NCI-H345 (cell line): ENCODE measurements at regions not wholly inside any gene's neighbourhood (a gene's known extent, or its start where the extent isn't known, plus 50 kb on each side); places are given as distances from the start of the nearest gene placed in this dataset.
"Not testable (repeated sequence)": the region's sequence is repeated elsewhere in the genome, so short reads cannot be mapped to it uniquely, and the experiment has no call there.

Experiments
- DNase-seq: peaks from one replicate; lab custom pipeline; 2025; lab: John Stamatoyannopoulos, UW

- DNase-seq: no peak
Measured at GRCh38 chr13:111005808-111006505, 91.1 kb upstream of the ANKRD10 start.

- no peak for DNase-seq
Measured at GRCh38 chr13:111005364-111005763, 90.5 kb upstream of the ANKRD10 start.

- DNase-seq: no peak
Measured at GRCh38 chr13:111004444-111004843, 89.6 kb upstream of the ANKRD10 start.

GRCh38 chr13:111001636-111002035, 86.8 kb upstream of the ANKRD10 start:
- DNase-seq: no peak

GRCh38 chr13:110993788-110994187, 78.9 kb upstream of the ANKRD10 start:
- no peak for DNase-seq

GRCh38 chr13:110991991-110992508, 77.2 kb upstream of the ANKRD10 start:
- DNase-seq: no peak

GRCh38 chr13:110989331-110989730, 74.5 kb upstream of the ANKRD10 start:
- no peak for DNase-seq

GRCh38 chr13:110985541-110985940, 70.7 kb upstream of the ANKRD10 start:
- no peak for DNase-seq

GRCh38 chr13:110984798-110985197, 69.9 kb upstream of the ANKRD10 start:
- DNase-seq: no peak

GRCh38 chr13:110984381-110984780, 69.5 kb upstream of the ANKRD10 start:
- no peak for DNase-seq

- no peak for DNase-seq
Measured at GRCh38 chr13:110983241-110983640, 68.4 kb upstream of the ANKRD10 start.

- no peak for DNase-seq
Measured at GRCh38 chr13:110981379-110981778, 66.5 kb upstream of the ANKRD10 start.

GRCh38 chr13:110980921-110981320, 66.1 kb upstream of the ANKRD10 start:
- DNase-seq: no peak

- not testable (repeated sequence) for DNase-seq
Measured at GRCh38 chr13:110979149-110979548, 64.3 kb upstream of the ANKRD10 start.

GRCh38 chr13:110978390-110978789, 63.5 kb upstream of the ANKRD10 start:
- DNase-seq: no peak

- DNase-seq: no peak
Measured at GRCh38 chr13:110976785-110977184, 61.9 kb upstream of the ANKRD10 start.

GRCh38 chr13:110973007-110973700, 58.3 kb upstream of the ANKRD10 start:
- no peak for DNase-seq

- no peak for DNase-seq
Measured at GRCh38 chr13:110971486-110971885, 56.6 kb upstream of the ANKRD10 start.

GRCh38 chr13:110967156-110967855, 52.4 kb upstream of the ANKRD10 start:
- not testable (repeated sequence) for DNase-seq

GRCh38 chr13:110965755-110966134, 50.9 kb upstream of the ANKRD10 start:
- no peak for DNase-seq

- no peak for DNase-seq
Measured at GRCh38 chr13:110965038-110965754, 50.3 kb upstream of the ANKRD10 start.
